ENCODE measurements at regions not wholly inside any gene's neighbourhood (a gene's known extent, or its start where the extent isn't known, plus 50 kb on each side); places are given as distances from the start of the nearest gene placed in this dataset.
"Not testable (repeated sequence)": the region's sequence is repeated elsewhere in the genome, so short reads cannot be mapped to it uniquely, and the experiment has no call there.

DNA sequence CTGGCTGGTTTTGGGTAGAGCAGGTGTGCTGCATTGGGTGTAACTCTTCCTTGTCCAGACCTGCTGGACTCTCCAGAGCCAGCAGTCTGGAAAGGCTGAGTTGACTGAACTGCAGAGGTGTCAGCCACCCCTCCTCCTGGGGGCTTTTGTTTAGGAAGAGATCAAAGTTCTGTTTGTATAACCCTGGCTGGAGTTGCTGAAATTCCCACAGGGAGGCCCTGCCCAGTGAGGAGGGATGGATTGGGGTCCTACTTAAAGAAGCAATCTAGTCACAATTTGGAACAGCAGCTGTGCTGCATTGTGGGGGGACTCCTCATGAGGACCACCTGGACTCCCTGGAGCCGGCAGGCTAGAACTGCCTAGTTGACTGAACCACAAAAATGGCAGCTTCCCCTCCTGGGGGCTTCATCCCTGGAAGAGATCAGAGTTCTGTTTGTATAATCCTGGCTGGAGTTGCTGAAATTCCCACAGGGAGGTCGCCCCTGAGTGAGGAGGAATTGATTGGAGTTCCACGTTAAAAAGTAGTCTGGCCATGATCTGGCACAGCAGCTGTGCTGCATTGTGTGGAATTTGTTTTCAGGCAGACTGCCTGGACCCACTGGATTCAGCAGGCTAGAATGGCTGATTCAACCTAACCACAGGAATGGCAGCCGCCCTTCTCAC, 264.9 kb upstream of the ZC4H2 start:
- DNase-seq (no peak), ATAC-seq (no peak)
- intact Hi-C loops (cut with DNase I, micrococcal nuclease), result no loop called here
- no peak for TF ChIP-seq CTCF (IDR thresholded peaks at IDR 0.05)
- Histone ChIP-seq H3K4me3 (no peak overlapping the region), H3K36me3 (ENCODE audit: low read depth) (no peaks in the 10 kb centered on the region), H3K4me1 (ENCODE audit: low read depth) (no peaks in the 10 kb centered on the region), H3K9me3 (peaks cover 16% of the 10 kb centered on the region)

DNA sequence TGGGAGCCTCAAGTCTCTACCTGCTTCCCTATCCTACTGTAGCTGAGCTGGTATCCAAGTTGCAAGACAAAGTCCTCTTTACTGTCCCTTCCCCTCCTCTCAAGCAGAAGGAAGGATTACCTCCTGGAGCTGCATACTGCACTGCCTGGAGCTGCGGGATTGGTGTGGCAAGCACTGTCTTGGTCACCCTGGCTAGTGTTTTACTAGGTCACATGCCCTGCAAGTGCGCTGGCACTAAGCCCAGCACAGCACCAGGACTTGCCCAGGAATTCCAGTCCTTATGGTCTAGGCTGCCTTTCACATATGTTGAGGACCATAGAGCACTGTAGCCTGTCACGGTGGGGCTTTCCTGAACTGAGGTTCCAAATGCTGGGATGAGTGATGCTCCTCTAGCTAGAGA, 227.3 kb upstream of the ZC4H2 start:
- Histone ChIP-seq H3K4me3 (no peak overlapping the region), H3K4me1 (ENCODE audit: low read depth) (no peaks in the 10 kb centered on the region), H3K9me3 (no peaks in the 10 kb centered on the region), H3K36me3 (ENCODE audit: low read depth) (no peaks in the 10 kb centered on the region)
- no peak for TF ChIP-seq CTCF (IDR thresholded peaks at IDR 0.05)
- DNase-seq (peak; percentile 66 to 72 (median 67)), ATAC-seq (peak; percentile 93)
- intact Hi-C loops (cut with DNase I, micrococcal nuclease), result no loop called here

DNA sequence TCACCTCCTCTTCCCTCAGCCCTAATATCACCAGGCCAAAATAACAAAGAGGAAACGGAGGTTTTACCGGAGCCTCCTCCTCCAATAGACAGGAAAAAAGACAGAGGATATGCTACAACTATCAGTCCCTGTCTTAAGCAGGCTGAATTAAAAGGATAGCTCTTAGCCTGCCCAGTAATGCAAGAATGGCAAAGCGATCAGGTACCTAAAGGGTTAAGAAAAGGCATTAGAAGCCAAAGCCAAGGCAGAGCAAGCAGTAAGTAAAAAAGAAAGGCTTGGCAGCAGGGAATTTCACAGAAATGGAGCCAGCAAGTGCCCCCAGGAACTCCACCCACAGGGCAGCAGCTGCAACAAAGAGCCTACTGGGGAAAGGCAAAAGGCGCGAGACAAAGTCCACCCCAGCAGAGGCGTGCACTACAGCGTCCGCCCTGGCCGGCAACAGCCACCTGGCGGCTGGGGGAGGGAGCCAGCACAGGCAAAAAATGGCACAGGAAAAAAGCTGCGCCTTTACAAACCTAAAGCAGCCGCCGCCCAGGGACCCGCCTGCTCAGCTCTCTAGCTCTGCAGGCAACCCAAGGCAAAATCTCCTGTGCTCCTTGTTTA, 220.6 kb upstream of the ZC4H2 start:
- no peaks in the 10 kb centered on the region for H3K36me3 ChIP-seq (ENCODE audit: low read depth)
- peak; percentile 96 for ATAC-seq
- H3K4me1 ChIP-seq (ENCODE audit: low read depth), result no peaks in the 10 kb centered on the region
- no peaks in the 10 kb centered on the region for H3K9me3 ChIP-seq
- intact Hi-C loops (cut with DNase I, micrococcal nuclease), result loop anchor here in 1 of 2 donors (10.0 kb wide), 1 partner anchor 162 kb away; the partner anchor contains the start of gene ZC3H12B
- DNase-seq, result peak; percentile 78 to 85 (median 84)
- no peak overlapping the region for H3K4me3 ChIP-seq
- TF ChIP-seq CTCF (IDR thresholded peaks at IDR 0.05), result no peak

- TF ChIP-seq CTCF (IDR thresholded peaks at IDR 0.05), result no peak
- DNase-seq (peak in 1 of 3 donors; percentile 24), ATAC-seq (peak; percentile 88)
- Histone ChIP-seq H3K36me3 (ENCODE audit: low read depth) (no peaks in the 10 kb centered on the region), H3K9me3 (no peaks in the 10 kb centered on the region), H3K4me1 (ENCODE audit: low read depth) (no peaks in the 10 kb centered on the region), H3K4me3 (no peak overlapping the region)
- intact Hi-C loops (cut with DNase I, micrococcal nuclease), result loop anchor here in 1 of 2 donors (10.0 kb wide), 1 partner anchor 161 kb away; the partner anchor contains the start of gene ZC3H12B
These were observed 219.4 kb upstream of the ZC4H2 start for GRCh38 chrX:65195621-65196020.

DNA sequence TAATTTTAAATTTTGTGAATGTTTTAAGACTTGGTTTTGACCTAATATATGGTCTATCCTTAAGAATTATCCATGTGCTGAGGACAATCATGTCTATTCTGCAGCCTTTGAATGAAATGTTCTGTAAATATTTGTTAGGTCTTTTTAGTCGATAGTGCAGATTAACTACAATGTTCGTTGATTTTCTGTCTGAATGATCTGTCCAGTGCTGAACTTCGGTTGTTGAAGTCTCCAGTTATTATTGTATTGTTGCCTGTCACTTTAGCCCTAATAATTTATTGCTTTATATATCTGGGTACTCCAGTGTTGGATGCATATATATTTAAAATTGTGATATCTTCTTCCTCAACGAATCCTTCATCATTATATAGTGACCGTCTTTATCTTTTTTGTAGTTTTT, 218.3 kb upstream of the ZC4H2 start:
- DNase-seq (no peak), ATAC-seq (no peak)
- H3K4me1 ChIP-seq (ENCODE audit: low read depth), result no peaks in the 10 kb centered on the region
- H3K36me3 ChIP-seq (ENCODE audit: low read depth), result no peaks in the 10 kb centered on the region
- H3K4me3 ChIP-seq, result no peak overlapping the region
- no peaks in the 10 kb centered on the region for H3K9me3 ChIP-seq
- TF ChIP-seq CTCF (IDR thresholded peaks at IDR 0.05), result no peak
- intact Hi-C loops (cut with DNase I, micrococcal nuclease), result loop anchor here in 1 of 2 donors (10.0 kb wide), 1 partner anchor 160 kb away; the partner anchor contains the start of gene ZC3H12B

GRCh38 chrX:65163325-65163724, 187.1 kb upstream of the ZC4H2 start:
- ATAC-seq; H3K4me1 ChIP-seq (ENCODE audit: low read depth); H3K36me3 ChIP-seq (ENCODE audit: low read depth); H3K4me3 ChIP-seq; DNase-seq; intact Hi-C loops (cut with DNase I, micrococcal nuclease): not testable (repeated sequence)
- peaks cover 10% of the 10 kb centered on the region for H3K9me3 ChIP-seq

Measured in mucosa of descending colon (tissue), 3 donors.